ENCODE measurements at regions not wholly inside any gene's neighbourhood (a gene's known extent, or its start where the extent isn't known, plus 50 kb on each side); places are given as distances from the start of the nearest gene placed in this dataset.
A peak's percentile ranks its signal among the peaks of the same experiment; 100 is the strongest.
"Not testable (repeated sequence)": the region's sequence is repeated elsewhere in the genome, so short reads cannot be mapped to it uniquely, and the experiment has no call there.

- TF ChIP-seq ATF3 (IDR thresholded peaks at IDR 0.05) (peak; percentile 25; the same call in 1 of the 2 replicates), CTBP1 (IDR thresholded peaks at IDR 0.05; ENCODE audit: borderline replicate concordance) (peak; percentile 32; the same call in 1 of the 2 replicates), TAF9B (IDR thresholded peaks at IDR 0.05; ENCODE audit: partially characterized antibody) (peak; percentile 93), DPF2 (IDR thresholded peaks at IDR 0.05) (peak; percentile 49), REST (IDR thresholded peaks at IDR 0.05; ENCODE audit: borderline replicate concordance) (0 out of 2 replicates have a peak, but pooled peaks have one; percentile 13), RAD51 (IDR thresholded peaks at IDR 0.05; ENCODE audit: borderline replicate concordance, low read depth) (peak; percentile 78), ZNF740 (tag; IDR thresholded peaks at IDR 0.05) (peak in 1 of 2 experiments; percentile 72; a peak in 1 of 4 replicates), MAZ (CRISPR knock-in tag; conservative IDR thresholded peaks at IDR 0.05 in 1 of 2, IDR thresholded peaks at IDR 0.05 in 1 of 2) (peak in 1 of 2 experiments; percentile 55; a peak in 1 of 4 replicates), HMBOX1 (IDR thresholded peaks at IDR 0.05) (0 out of 2 replicates have a peak, but pooled peaks have one; percentile 12), ATF7 (IDR thresholded peaks at IDR 0.05) (peak; percentile 76), NFYB (IDR thresholded peaks at IDR 0.05; ENCODE audit: extremely low read depth, insufficient read length) (peak; percentile 20), RCOR1 (IDR thresholded peaks at IDR 0.05; ENCODE audit: borderline replicate concordance in 1 of 2, low read depth in 2 of 2, low read length in 2 of 2) (0 out of 4 replicates have a peak, but pooled peaks of 1 of the 2 experiments have one; percentile 5), MYNN (IDR thresholded peaks at IDR 0.05) (peak; percentile 59; the same call in 1 of the 2 replicates)
- TF ChIP-seq ATF3 (CRISPR knock-in tag; conservative IDR thresholded peaks at IDR 0.05); REST (CRISPR knock-in tag; IDR thresholded peaks at IDR 0.05; ENCODE audit: low read depth); ZNF740 (CRISPR knock-in tag; IDR thresholded peaks at IDR 0.05); MYNN (CRISPR knock-in tag; IDR thresholded peaks at IDR 0.05): not testable (repeated sequence)
These were observed 97.5 kb downstream of the ZNF664 start (continued) for GRCh38 chr12:124070394-124071074.
